Panc1 (cell line): ENCODE measurements at regions not wholly inside any gene's neighbourhood (a gene's known extent, or its start where the extent isn't known, plus 50 kb on each side); places are given as distances from the start of the nearest gene placed in this dataset.

Experiments
- CTCF ChIP-seq: fragments of 450-650 bp; IDR thresholded peaks from 2 replicates; pipeline ENCODE4 v1.5.1; 2017; ENCODE audit warnings: mild to moderate bottlenecking
- POLR2AphosphoS5 ChIP-seq: IDR thresholded peaks from 2 replicates; pipeline ENCODE4 v1.6.1; 2012; ENCODE audit warnings: mild to moderate bottlenecking, low read depth, low read length, moderate library complexity
- REST ChIP-seq, 2 experiments: IDR thresholded peaks; 2 replicates each; pipeline ENCODE4 v1.6.1; 2011 to 2012; ENCODE audit warnings: low read depth in 2 of 2, control low read depth in 1 of 2, low read length in 1 of 2, mild to moderate bottlenecking in 1 of 2, moderate library complexity in 1 of 2; ENCODE audit not compliant: insufficient read depth in 1 of 2
- SIN3A ChIP-seq: IDR thresholded peaks from 2 replicates; pipeline ENCODE4 v1.6.1; 2012; ENCODE audit warnings: low read depth, mild to moderate bottlenecking, low read length, moderate library complexity, borderline replicate concordance; ENCODE audit not compliant: insufficient read depth

- TF ChIP-seq CTCF: no peak
- no peak for TF ChIP-seq POLR2AphosphoS5
- no peak for TF ChIP-seq SIN3A
- TF ChIP-seq REST (IDR thresholded peaks at IDR 0.05; ENCODE audit: insufficient read depth in 1 of 2, low read depth in 2 of 2, low read length in 1 of 2): no peak
These were observed 292.7 kb upstream of the SMARCA2 start for GRCh38 chr9:1722404-1722803.
